PC-9 (cell line): ENCODE measurements at regions not wholly inside any gene's neighbourhood (a gene's known extent, or its start where the extent isn't known, plus 50 kb on each side); places are given as distances from the start of the nearest gene placed in this dataset.

Source experiments
- BruUV-seq: library from RNA; stranded (reverse); fragments of 400-500 nt; replicated peaks from 2 replicates; lab custom pipeline; 2021; lab: Mats Ljungman, UMichigan
- CTCF ChIA-PET: fragments of 300-600 bp; sonication (Branson Sonifier 250); formaldehyde crosslinking; loops from one replicate; lab custom pipeline; 2022; ENCODE audit warnings: antibody characterized with exemption; lab: Charles Lee
- POLR2A ChIA-PET: fragments of 300-600 bp; sonication (Branson Sonifier 250); formaldehyde crosslinking; loops from one replicate; lab custom pipeline; 2022; ENCODE audit warnings: antibody characterized with exemption; ENCODE audit not compliant: unreplicated experiment; lab: Charles Lee
- DNase-seq, 2 experiments: peaks; one replicate each; pipeline versions ENCODE4 v3.0.0 to v3.0.0-alpha.2; 2015 to 2022; ENCODE audit warnings: mixed read lengths in 1 of 2
- H2AFZ ChIP-seq: fragments of 200-600 bp; sonication (generic); 2 replicates; pipeline ENCODE4 v1.8.1; 2017; ENCODE audit warnings: antibody characterized with exemption
- H3F3A ChIP-seq: fragments of 200-600 bp; sonication (generic); 2 replicates; pipeline ENCODE4 v1.8.1; 2017; ENCODE audit warnings: antibody characterized with exemption, mild to moderate bottlenecking, low read depth; ENCODE audit not compliant: insufficient read depth
- H3K27ac ChIP-seq: fragments of 200-600 bp; sonication (generic); 2 replicates; pipeline ENCODE4 v1.6.1; 2016; ENCODE audit warnings: mixed run types
- H3K27me3 ChIP-seq: fragments of 200-600 bp; sonication (generic); 2 replicates; pipeline ENCODE4 v1.6.1; 2016; ENCODE audit warnings: low read depth, mixed run types; ENCODE audit not compliant: insufficient read depth
- H3K36me3 ChIP-seq: fragments of 200-600 bp; sonication (generic); 2 replicates; pipeline ENCODE4 v1.6.1; 2016; ENCODE audit warnings: low read depth, mixed run types
- H3K4me1 ChIP-seq: fragments of 200-600 bp; sonication (generic); replicated peaks from 2 replicates; pipeline ENCODE4 v1.6.1; 2016; ENCODE audit warnings: mixed run types; ENCODE audit not compliant: insufficient read depth
- H3K4me2 ChIP-seq: fragments of 200-600 bp; sonication (generic); 2 replicates; pipeline ENCODE4 v1.6.1; 2017; ENCODE audit warnings: mixed run types
- H3K4me3 ChIP-seq: fragments of 200-600 bp; sonication (generic); 2 replicates; pipeline ENCODE4 v1.6.1; 2016; ENCODE audit warnings: mixed run types
- H3K79me2 ChIP-seq: fragments of 200-600 bp; sonication (generic); 2 replicates; pipeline ENCODE4 v1.6.1; 2017; ENCODE audit warnings: low read depth, mixed run types
- H3K9me2 ChIP-seq: fragments of 200-600 bp; sonication (generic); 2 replicates; pipeline ENCODE4 v1.8.1; 2017; ENCODE audit warnings: mild to moderate bottlenecking; ENCODE audit not compliant: insufficient read depth
- H3K9me3 ChIP-seq: fragments of 200-600 bp; sonication (generic); 2 replicates; pipeline ENCODE4 v1.8.1; 2016; ENCODE audit warnings: low read depth; ENCODE audit not compliant: insufficient read depth
- H4K20me1 ChIP-seq: fragments of 200-600 bp; sonication (generic); 2 replicates; pipeline ENCODE4 v1.8.1; 2017; ENCODE audit not compliant: insufficient read depth
- EZH2 ChIP-seq: fragments of 200-600 bp; sonication (generic); IDR thresholded peaks from 2 replicates; pipeline ENCODE4 v1.8.0; 2017; ENCODE audit warnings: antibody characterized with exemption, low read depth
- intact Hi-C: fragments of 100-400 bp; cut with micrococcal nuclease; formaldehyde crosslinking; loops from one replicate; pipeline ENCODE4 v1.10.0; 2022; ENCODE audit not compliant: unreplicated experiment
- TF ChIP-seq, protein P1 (sequence below): fragments of 200-600 bp; sonication (generic); conservative IDR thresholded peaks from 2 replicates; pipeline ENCODE4 v1.6.1; 2017; ENCODE audit warnings: mixed run types, antibody characterized with exemption, mild to moderate bottlenecking, moderate library complexity

DNA sequence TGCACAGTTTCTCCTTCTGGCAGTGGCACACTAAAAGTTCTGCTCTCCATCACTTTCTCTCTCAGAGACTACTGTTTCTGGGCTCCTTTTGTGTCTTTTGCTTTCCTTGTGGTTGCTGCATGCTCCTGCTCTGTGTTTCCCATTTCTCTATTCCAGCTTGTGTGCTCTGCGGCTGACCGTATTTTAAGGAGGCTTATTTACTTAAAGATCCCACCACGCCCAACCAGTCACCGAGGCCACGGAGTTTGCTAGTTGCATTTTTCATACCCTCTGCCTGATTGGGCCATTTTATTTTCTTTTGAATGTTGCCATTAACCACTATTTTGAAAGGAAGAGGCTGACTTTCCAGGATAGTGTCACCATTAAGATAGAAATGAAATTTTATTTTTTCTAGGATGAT is 626.4 kb upstream of the MMS22L start:
- BruUV-seq = no TSS peak
- Histone ChIP-seq H2AFZ (no peak overlapping the region), H3K27me3 (no peaks in the 10 kb centered on the region), H3K4me3 (no peak overlapping the region), H3K9me3 (no peaks in the 10 kb centered on the region), H4K20me1 (no peaks in the 10 kb centered on the region), H3K4me1 (no peaks in the 10 kb centered on the region), H3K27ac (no peak overlapping the region), H3K36me3 (no peaks in the 10 kb centered on the region), H3K4me2 (no peak overlapping the region), H3F3A (no peaks in the 10 kb centered on the region), H3K79me2 (no peaks in the 10 kb centered on the region), H3K9me2 (no peaks in the 10 kb centered on the region)
- CTCF ChIA-PET = no interaction called here
- TF ChIP-seq, protein P1, sequence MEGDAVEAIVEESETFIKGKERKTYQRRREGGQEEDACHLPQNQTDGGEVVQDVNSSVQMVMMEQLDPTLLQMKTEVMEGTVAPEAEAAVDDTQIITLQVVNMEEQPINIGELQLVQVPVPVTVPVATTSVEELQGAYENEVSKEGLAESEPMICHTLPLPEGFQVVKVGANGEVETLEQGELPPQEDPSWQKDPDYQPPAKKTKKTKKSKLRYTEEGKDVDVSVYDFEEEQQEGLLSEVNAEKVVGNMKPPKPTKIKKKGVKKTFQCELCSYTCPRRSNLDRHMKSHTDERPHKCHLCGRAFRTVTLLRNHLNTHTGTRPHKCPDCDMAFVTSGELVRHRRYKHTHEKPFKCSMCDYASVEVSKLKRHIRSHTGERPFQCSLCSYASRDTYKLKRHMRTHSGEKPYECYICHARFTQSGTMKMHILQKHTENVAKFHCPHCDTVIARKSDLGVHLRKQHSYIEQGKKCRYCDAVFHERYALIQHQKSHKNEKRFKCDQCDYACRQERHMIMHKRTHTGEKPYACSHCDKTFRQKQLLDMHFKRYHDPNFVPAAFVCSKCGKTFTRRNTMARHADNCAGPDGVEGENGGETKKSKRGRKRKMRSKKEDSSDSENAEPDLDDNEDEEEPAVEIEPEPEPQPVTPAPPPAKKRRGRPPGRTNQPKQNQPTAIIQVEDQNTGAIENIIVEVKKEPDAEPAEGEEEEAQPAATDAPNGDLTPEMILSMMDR = no peak
- POLR2A ChIA-PET = no interaction called here
- no peak for DNase-seq
- intact Hi-C loops = no loop called here

DNA sequence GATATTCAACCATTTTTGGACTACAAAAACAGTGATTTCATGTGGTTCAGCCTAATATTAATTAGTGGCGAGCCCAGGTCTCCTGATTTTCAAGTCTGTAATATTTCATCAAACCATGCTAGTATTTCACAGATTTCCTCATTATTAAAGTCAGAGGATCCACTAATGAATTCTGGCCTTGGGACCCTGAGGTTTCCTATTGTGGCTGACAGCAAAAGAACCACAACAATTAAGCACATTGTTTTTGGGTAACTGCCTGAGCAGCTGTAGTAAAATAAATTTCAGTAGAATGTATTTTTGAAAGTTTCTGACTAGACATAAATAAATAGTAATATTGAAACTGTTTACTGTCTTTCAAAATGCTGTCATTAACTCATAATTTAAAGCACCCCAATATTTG is 630.7 kb upstream of the MMS22L start:
- DNase-seq = no peak
- no peaks in the 10 kb centered on the region for H3K9me3 ChIP-seq
- POLR2A ChIA-PET = no interaction called here
- no peak overlapping the region for H3K4me3 ChIP-seq
- H2AFZ ChIP-seq = no peak overlapping the region
- no peaks in the 10 kb centered on the region for H3K79me2 ChIP-seq
- TF ChIP-seq, protein P1 = no peak
- TF ChIP-seq EZH2 = no peak
- no peaks in the 10 kb centered on the region for H3K9me2 ChIP-seq
- intact Hi-C loops = no loop called here
- no peaks in the 10 kb centered on the region for H3K27me3 ChIP-seq
- H3K36me3 ChIP-seq = no peaks in the 10 kb centered on the region
- no peak overlapping the region for H3K4me2 ChIP-seq
- no TSS peak for BruUV-seq
- CTCF ChIA-PET = no interaction called here
- no peaks in the 10 kb centered on the region for H4K20me1 ChIP-seq
- H3K27ac ChIP-seq = no peak overlapping the region
- no peaks in the 10 kb centered on the region for H3K4me1 ChIP-seq
- H3F3A ChIP-seq = no peaks in the 10 kb centered on the region

DNA sequence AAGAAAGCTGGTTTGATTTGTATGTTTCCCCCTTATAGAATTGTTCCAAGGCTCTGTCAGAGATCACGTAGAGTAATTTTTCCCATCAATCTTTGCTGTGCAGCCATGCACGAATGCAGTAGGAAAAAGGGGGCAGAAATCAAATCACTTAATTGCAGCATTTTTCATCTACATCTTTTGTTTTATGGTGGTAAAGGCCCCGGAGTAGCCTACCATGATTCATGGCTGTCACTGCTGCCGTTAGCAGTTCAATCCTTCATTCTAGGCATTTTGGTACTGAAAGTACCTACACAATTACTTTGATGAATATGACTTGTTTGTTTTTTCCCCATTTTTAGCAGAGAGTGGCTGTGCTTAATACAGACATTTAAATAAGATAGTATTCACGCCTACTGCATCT is 631.9 kb upstream of the MMS22L start:
- Histone ChIP-seq H3K4me2 (no peak overlapping the region), H3K4me1 (no peaks in the 10 kb centered on the region), H3K36me3 (no peaks in the 10 kb centered on the region), H3K27ac (no peak overlapping the region), H2AFZ (no peak overlapping the region), H3K9me3 (no peaks in the 10 kb centered on the region), H3K9me2 (no peaks in the 10 kb centered on the region), H3K27me3 (no peaks in the 10 kb centered on the region), H3K4me3 (no peak overlapping the region), H3F3A (no peaks in the 10 kb centered on the region), H3K79me2 (no peaks in the 10 kb centered on the region), H4K20me1 (no peaks in the 10 kb centered on the region)
- CTCF ChIA-PET = no interaction called here
- POLR2A ChIA-PET = no interaction called here
- BruUV-seq = no TSS peak
- TF ChIP-seq, protein P1 = no peak
- TF ChIP-seq EZH2 = no peak
- intact Hi-C loops = no loop called here
- DNase-seq = no peak
